ENCODE measurements at regions not wholly inside any gene's neighbourhood (a gene's known extent, or its start where the extent isn't known, plus 50 kb on each side); places are given as distances from the start of the nearest gene placed in this dataset.

DNA sequence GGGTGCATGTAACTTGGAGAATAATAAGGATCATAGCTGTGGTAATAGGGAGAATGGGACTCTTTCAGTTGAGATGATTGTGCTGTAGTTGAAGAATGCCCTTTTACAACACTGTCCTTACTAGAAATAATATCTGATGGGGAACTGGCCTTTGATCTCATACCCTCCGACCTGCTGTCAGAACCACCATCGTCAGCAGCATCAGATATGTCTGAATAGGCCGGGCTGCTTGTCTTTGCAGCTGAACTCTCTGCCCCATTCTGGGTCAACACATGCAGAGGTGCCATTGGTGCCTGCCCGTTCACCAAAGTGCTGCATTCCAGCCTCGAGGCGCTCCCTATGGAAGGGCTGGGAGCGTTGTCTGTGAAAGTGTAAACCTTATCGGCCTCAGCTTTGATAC, 99.1 kb downstream of the ZNF608 start:
- TF ChIP-seq POLR2A (IDR thresholded peaks at IDR 0.05): no peak
- TF ChIP-seq, protein P1, sequence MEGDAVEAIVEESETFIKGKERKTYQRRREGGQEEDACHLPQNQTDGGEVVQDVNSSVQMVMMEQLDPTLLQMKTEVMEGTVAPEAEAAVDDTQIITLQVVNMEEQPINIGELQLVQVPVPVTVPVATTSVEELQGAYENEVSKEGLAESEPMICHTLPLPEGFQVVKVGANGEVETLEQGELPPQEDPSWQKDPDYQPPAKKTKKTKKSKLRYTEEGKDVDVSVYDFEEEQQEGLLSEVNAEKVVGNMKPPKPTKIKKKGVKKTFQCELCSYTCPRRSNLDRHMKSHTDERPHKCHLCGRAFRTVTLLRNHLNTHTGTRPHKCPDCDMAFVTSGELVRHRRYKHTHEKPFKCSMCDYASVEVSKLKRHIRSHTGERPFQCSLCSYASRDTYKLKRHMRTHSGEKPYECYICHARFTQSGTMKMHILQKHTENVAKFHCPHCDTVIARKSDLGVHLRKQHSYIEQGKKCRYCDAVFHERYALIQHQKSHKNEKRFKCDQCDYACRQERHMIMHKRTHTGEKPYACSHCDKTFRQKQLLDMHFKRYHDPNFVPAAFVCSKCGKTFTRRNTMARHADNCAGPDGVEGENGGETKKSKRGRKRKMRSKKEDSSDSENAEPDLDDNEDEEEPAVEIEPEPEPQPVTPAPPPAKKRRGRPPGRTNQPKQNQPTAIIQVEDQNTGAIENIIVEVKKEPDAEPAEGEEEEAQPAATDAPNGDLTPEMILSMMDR (IDR thresholded peaks at IDR 0.05): no peak

Measured in right lobe of liver (tissue), 4 donors.